ENCODE measurements at regions not wholly inside any gene's neighbourhood (a gene's known extent, or its start where the extent isn't known, plus 50 kb on each side); places are given as distances from the start of the nearest gene placed in this dataset.

- Histone ChIP-seq H3K36me3 (no peaks in the 10 kb centered on the region), H3K27me3 (no peaks in the 10 kb centered on the region), H3K4me3 (no peak overlapping the region), H3K9me3 (peaks cover 0 to 4% (median 0%) of the 10 kb centered on the region in 11 donors), H3K4me1 (no peaks in the 10 kb centered on the region), H3K27ac (no peak overlapping the region)
- TF ChIP-seq, protein P1, sequence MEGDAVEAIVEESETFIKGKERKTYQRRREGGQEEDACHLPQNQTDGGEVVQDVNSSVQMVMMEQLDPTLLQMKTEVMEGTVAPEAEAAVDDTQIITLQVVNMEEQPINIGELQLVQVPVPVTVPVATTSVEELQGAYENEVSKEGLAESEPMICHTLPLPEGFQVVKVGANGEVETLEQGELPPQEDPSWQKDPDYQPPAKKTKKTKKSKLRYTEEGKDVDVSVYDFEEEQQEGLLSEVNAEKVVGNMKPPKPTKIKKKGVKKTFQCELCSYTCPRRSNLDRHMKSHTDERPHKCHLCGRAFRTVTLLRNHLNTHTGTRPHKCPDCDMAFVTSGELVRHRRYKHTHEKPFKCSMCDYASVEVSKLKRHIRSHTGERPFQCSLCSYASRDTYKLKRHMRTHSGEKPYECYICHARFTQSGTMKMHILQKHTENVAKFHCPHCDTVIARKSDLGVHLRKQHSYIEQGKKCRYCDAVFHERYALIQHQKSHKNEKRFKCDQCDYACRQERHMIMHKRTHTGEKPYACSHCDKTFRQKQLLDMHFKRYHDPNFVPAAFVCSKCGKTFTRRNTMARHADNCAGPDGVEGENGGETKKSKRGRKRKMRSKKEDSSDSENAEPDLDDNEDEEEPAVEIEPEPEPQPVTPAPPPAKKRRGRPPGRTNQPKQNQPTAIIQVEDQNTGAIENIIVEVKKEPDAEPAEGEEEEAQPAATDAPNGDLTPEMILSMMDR (IDR thresholded peaks at IDR 0.05) = no peak
- intact Hi-C loops (cut with DNase I) = no loop called here
- ATAC-seq (no peak), DNase-seq (no peak)
- WGBS, 2 donors = 84% methylated on average over 3 of the region's 3 CpGs
Observed at GRCh38 chr4:153094435-153094834, 109.8 kb upstream of the TRIM2 start.

DNA sequence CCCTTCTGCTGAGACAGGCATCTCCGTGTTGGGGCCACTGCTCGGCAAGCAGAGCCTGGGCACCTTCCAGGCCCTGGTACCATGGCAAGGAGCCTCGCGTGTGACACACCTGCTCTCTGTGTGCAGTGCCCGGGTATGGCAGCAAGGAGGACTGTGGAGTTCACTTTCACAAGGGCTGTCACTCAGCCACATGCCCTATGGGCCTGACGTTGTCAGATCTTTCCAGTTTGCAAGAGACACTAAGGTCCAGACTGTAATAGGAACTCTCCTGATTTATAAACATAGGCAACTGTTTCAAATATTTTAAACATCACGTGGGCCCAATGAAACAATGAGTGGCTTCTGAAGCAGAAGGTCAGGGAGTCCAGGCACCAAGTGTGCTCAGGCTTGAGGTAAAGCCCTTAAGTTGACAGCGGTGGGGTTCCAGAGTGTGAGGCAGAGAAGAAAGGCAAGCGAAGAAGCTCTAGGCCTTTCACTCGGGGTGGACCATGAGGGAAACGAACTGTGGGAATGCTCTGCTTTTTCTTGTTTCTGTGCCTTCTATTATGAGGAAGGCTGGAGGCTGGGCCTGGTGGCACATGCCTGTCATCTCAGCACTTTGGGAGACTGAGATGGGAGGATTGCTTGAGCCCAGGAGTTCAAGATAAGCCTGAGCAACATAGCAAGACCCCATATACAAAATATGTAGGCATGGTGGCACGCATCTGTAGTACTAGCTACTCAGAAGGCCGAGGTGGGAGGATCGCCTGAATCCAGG, 108.6 kb upstream of the TRIM2 start:
- TF ChIP-seq, protein P1 (IDR thresholded peaks at IDR 0.05) = no peak
- no peak for ATAC-seq
- Histone ChIP-seq H3K9me3 (peaks cover 0 to 4% (median 0%) of the 10 kb centered on the region in 11 donors), H3K27me3 (no peaks in the 10 kb centered on the region), H3K4me3 (no peak overlapping the region), H3K4me1 (no peaks in the 10 kb centered on the region), H3K27ac (no peak overlapping the region), H3K36me3 (no peaks in the 10 kb centered on the region)
- intact Hi-C loops (cut with DNase I) = no loop called here
- WGBS, 2 donors = 87 to 96% methylated on average over 14 of the region's 14 CpGs
- no peak for DNase-seq

- DNase-seq (no peak), ATAC-seq (no peak)
- Histone ChIP-seq H3K4me1 (no peaks in the 10 kb centered on the region), H3K27ac (no peak overlapping the region), H3K9me3 (peaks cover 0 to 4% (median 0%) of the 10 kb centered on the region in 11 donors), H3K27me3 (no peaks in the 10 kb centered on the region), H3K36me3 (no peaks in the 10 kb centered on the region), H3K4me3 (no peak overlapping the region)
- TF ChIP-seq, protein P1 (IDR thresholded peaks at IDR 0.05) = no peak
- intact Hi-C loops (cut with DNase I) = no loop called here
- 91 to 93% methylated on average over 3 of the region's 3 CpGs for WGBS, 2 donors
Observed at GRCh38 chr4:153096344-153096743, 107.9 kb upstream of the TRIM2 start.

GRCh38 chr4:153098427-153098826, 105.8 kb upstream of the TRIM2 start:
- intact Hi-C loops (cut with DNase I) = no loop called here
- no peaks in the 10 kb centered on the region for H3K36me3 ChIP-seq
- ATAC-seq (no peak), DNase-seq (no peak)
- H3K9me3 ChIP-seq = no peaks in the 10 kb centered on the region
- WGBS, 2 donors = 57 to 84% methylated on average over 3 of the region's 3 CpGs
- no peak overlapping the region for H3K27ac ChIP-seq
- H3K27me3 ChIP-seq = no peaks in the 10 kb centered on the region
- TF ChIP-seq, protein P1 (IDR thresholded peaks at IDR 0.05) = no peak
- H3K4me3 ChIP-seq = no peak overlapping the region
- no peaks in the 10 kb centered on the region for H3K4me1 ChIP-seq
